Testis (tissue), 2 donors: ENCODE measurements at regions not wholly inside any gene's neighbourhood (a gene's known extent, or its start where the extent isn't known, plus 50 kb on each side); places are given as distances from the start of the nearest gene placed in this dataset.

ENCODE experiments used
- DNase-seq: peaks from one replicate; pipeline ENCODE4 v3.0.0-alpha.2; 2019
- H3K27ac ChIP-seq, 2 donors: fragments of 200-600 bp; sonication (generic); one replicate each; pipeline ENCODE4 v1.5.1; 2019
- H3K27me3 ChIP-seq: fragments of 200-600 bp; sonication (generic); one replicate; pipeline ENCODE4 v1.5.1; 2019
- H3K36me3 ChIP-seq: fragments of 200-600 bp; sonication (generic); one replicate; pipeline ENCODE4 v1.5.1; 2017; ENCODE audit warnings: low read depth; ENCODE audit errors: missing control alignments
- H3K4me1 ChIP-seq: fragments of 200-600 bp; sonication (generic); one replicate; pipeline ENCODE4 v1.5.1; 2019
- H3K4me3 ChIP-seq, 2 donors: fragments of 200-600 bp; sonication (generic); one replicate each; pipeline ENCODE4 v1.5.1; 2017 to 2019
- H3K9me3 ChIP-seq: fragments of 200-600 bp; sonication (generic); one replicate; pipeline ENCODE4 v1.5.1; 2017
- POLR2A ChIP-seq: fragments of 450-650 bp; IDR thresholded peaks from one replicate; pipeline ENCODE4 v1.6.1; 2017; ENCODE audit warnings: antibody characterized with exemption, mild to moderate bottlenecking, moderate library complexity
- WGBS, 2 donors: methylation state at CpG; one replicate each; pipeline ENCODE4 v1.1.5; 2018; 5-methylcytosine and 5-hydroxymethylcytosine counted together
- intact Hi-C: fragments of 100-400 bp; cut with DNase I; formaldehyde crosslinking; loops from one replicate; pipeline ENCODE4 v1.15.1; 2023; ENCODE audit warnings: low total_unique reads
- TF ChIP-seq, protein P1 (sequence below), 3 experiments: fragments of 450-650 bp in 2 of 3; fragments of 200-600 bp in 1 of 3; sonication (generic) in 1 of 3; IDR thresholded peaks; one replicate each; pipeline ENCODE4 v1.5.1; 2016 to 2019; ENCODE audit warnings: antibody characterized with exemption in 3 of 3, mild to moderate bottlenecking in 2 of 3, moderate library complexity in 1 of 3

DNA sequence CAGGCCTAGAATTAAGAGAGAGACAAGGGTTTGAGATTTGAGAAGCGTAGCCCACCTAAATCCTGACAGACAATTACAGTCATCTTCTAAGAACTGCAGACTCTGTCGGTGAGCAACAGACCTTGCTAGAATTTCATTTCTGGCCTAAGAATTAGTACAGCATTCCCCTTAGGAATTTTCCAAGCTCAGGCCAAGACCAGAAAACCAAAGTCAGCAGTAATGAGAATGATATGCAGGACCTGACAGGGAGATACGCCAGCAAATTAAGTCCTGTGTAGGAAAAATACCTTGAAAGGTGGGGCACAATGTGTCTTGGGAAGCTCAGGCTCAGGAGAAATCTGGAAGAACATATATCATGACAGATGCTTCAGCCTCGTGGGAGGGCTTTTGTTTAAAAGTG, 52.7 kb upstream of the HERPUD2 start:
- peak overlapping the region in 1 of 2 donors; percentile 11 for H3K27ac ChIP-seq
- intact Hi-C loops: no loop called here
- no peak for DNase-seq
- 56 to 67% methylated on average over 4 of the region's 4 CpGs for WGBS, 2 donors
- no peaks in the 10 kb centered on the region for H3K4me1 ChIP-seq
- H3K4me3 ChIP-seq: no peak overlapping the region
- H3K27me3 ChIP-seq: no peaks in the 10 kb centered on the region
- TF ChIP-seq POLR2A: no peak
- TF ChIP-seq, protein P1, sequence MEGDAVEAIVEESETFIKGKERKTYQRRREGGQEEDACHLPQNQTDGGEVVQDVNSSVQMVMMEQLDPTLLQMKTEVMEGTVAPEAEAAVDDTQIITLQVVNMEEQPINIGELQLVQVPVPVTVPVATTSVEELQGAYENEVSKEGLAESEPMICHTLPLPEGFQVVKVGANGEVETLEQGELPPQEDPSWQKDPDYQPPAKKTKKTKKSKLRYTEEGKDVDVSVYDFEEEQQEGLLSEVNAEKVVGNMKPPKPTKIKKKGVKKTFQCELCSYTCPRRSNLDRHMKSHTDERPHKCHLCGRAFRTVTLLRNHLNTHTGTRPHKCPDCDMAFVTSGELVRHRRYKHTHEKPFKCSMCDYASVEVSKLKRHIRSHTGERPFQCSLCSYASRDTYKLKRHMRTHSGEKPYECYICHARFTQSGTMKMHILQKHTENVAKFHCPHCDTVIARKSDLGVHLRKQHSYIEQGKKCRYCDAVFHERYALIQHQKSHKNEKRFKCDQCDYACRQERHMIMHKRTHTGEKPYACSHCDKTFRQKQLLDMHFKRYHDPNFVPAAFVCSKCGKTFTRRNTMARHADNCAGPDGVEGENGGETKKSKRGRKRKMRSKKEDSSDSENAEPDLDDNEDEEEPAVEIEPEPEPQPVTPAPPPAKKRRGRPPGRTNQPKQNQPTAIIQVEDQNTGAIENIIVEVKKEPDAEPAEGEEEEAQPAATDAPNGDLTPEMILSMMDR (IDR thresholded peaks at IDR 0.05): no peak
- H3K36me3 ChIP-seq: no peaks in the 10 kb centered on the region
- no peaks in the 10 kb centered on the region for H3K9me3 ChIP-seq

DNA sequence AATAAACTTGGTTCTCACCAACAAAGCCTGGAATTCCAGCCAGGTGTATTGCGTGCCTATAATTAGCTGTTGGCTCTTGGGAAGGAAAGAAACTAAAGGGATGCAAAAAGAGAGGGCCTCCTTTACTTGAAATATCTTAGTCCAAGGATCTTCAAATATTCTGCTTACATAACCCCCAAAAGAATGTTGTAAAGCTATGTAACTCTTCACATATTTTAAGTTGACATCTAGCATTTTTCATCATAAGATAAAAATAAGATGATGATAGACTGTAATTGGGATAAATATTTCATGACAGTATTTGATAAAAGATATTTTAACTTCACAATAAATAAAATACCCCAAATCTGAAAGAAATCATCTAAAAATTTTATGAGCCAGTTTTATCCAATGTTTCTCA, 52.5 kb upstream of the SEPTIN7 start:
- Histone ChIP-seq H3K9me3 (no peaks in the 10 kb centered on the region), H3K4me3 (no peak overlapping the region), H3K36me3 (no peaks in the 10 kb centered on the region), H3K27me3 (no peaks in the 10 kb centered on the region), H3K4me1 (no peaks in the 10 kb centered on the region), H3K27ac (peak overlapping the region in 1 of 2 donors; percentile 11)
- DNase-seq: no peak
- intact Hi-C loops: no loop called here
- WGBS, 2 donors: 59 to 70% methylated on average over 1 of the region's 1 CpG
- no peak for TF ChIP-seq POLR2A
- TF ChIP-seq, protein P1 (IDR thresholded peaks at IDR 0.05): no peak

DNA sequence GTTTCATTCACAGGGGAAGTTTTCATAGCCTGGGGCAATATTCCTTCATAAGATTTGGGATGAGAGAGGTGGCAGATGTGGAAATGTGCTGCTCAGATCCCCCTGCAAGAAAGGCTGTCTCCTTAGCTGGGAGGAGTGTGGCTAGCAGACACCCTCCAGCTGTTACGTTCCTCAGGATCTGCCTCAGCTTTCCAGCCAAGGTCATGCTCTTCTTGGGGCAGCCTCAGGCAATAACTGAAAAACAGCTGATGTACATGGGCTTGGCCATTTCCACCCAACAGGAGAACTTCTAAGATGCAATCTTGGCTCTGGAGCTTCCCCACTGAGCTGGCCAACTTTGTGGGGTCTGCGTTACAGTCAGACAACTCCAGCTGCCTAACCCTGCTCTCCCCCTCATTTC, 51.3 kb upstream of the SEPTIN7 start:
- intact Hi-C loops: no loop called here
- 35 to 55% methylated on average over 2 of the region's 2 CpGs for WGBS, 2 donors
- Histone ChIP-seq H3K36me3 (no peaks in the 10 kb centered on the region), H3K4me1 (peaks cover under 1% of the 10 kb centered on the region), H3K27ac (no peak overlapping the region), H3K9me3 (no peaks in the 10 kb centered on the region), H3K27me3 (no peaks in the 10 kb centered on the region), H3K4me3 (no peak overlapping the region)
- peak; percentile 40 for DNase-seq
- no peak for TF ChIP-seq POLR2A
- TF ChIP-seq, protein P1 (IDR thresholded peaks at IDR 0.05): no peak
